Suprapubic skin (tissue), 4 donors: ENCODE measurements at regions not wholly inside any gene's neighbourhood (a gene's known extent, or its start where the extent isn't known, plus 50 kb on each side); places are given as distances from the start of the nearest gene placed in this dataset.

Source experiments
- DNase-seq, 2 donors: peaks; one replicate each; pipeline ENCODE4 v3.0.0-alpha.2; 2019; ENCODE audit warnings: low spot score in 2 of 2
- H3K27ac ChIP-seq: fragments of 200-600 bp; sonication (generic); one replicate; pipeline ENCODE4 v1.5.1; 2019
- H3K27me3 ChIP-seq: fragments of 200-600 bp; sonication (generic); one replicate; pipeline ENCODE4 v1.5.1; 2019
- H3K36me3 ChIP-seq: fragments of 200-600 bp; sonication (generic); one replicate; pipeline ENCODE4 v1.5.1; 2019
- H3K4me1 ChIP-seq: fragments of 200-600 bp; sonication (generic); one replicate; pipeline ENCODE4 v1.5.1; 2019
- H3K4me3 ChIP-seq: fragments of 200-600 bp; sonication (generic); one replicate; pipeline ENCODE4 v1.5.1; 2019; ENCODE audit warnings: mild to moderate bottlenecking
- H3K9me3 ChIP-seq: fragments of 200-600 bp; sonication (generic); one replicate; pipeline ENCODE4 v1.5.1; 2019
- EP300 ChIP-seq: sonication (generic); formaldehyde crosslinking; IDR thresholded peaks from one replicate; pipeline ENCODE4 v1.6.1; 2017; ENCODE audit warnings: antibody characterized with exemption
- POLR2A ChIP-seq, 2 donors: fragments of 450-650 bp; IDR thresholded peaks; one replicate each; pipeline ENCODE4 v1.6.1; 2017; ENCODE audit warnings: antibody characterized with exemption in 2 of 2, mild to moderate bottlenecking in 2 of 2, moderate library complexity in 2 of 2
- POLR2AphosphoS5 ChIP-seq, 3 donors: sonication (generic); formaldehyde crosslinking; IDR thresholded peaks; one replicate each; pipeline ENCODE4 v1.6.1; 2017; ENCODE audit warnings: antibody characterized with exemption in 3 of 3
- WGBS: methylation state at CpG from one replicate; pipeline ENCODE4 v1.1.5; 2018; 5-methylcytosine and 5-hydroxymethylcytosine counted together
- TF ChIP-seq, protein P1 (sequence below), 2 donors: fragments of 200-600 bp in 1 of 2; fragments of 450-650 bp in 1 of 2; sonication (generic) in 1 of 2; IDR thresholded peaks; one replicate each; pipeline ENCODE4 v1.5.1; 2016 to 2019; ENCODE audit warnings: antibody characterized with exemption in 2 of 2, mild to moderate bottlenecking in 1 of 2, moderate library complexity in 1 of 2

DNA sequence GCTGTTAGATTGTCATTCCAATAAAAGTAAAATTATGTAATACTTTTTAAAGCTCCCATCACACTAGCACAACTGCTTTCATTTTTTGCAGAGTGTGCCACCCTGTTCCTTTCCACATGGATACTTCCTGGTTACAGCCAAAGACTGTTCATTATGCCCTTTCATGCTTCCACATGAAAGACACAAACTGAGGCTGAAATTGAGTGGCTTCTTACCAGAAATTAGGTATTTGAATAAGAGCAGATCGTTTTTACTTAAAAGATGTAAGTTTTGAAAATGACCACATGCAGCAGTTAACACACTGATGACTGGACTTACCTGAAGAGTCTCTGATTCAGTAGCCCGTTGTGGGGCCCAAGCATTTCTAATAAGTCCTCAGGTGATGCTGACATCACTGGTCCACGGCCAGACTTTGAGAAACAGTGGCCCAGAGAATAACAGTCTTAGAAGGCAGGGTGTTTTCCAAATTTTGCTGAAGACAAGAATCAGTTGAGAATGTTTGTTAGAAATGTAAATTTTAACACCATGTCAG, 187.6 kb upstream of the DMRT1 start:
- TF ChIP-seq, protein P1, sequence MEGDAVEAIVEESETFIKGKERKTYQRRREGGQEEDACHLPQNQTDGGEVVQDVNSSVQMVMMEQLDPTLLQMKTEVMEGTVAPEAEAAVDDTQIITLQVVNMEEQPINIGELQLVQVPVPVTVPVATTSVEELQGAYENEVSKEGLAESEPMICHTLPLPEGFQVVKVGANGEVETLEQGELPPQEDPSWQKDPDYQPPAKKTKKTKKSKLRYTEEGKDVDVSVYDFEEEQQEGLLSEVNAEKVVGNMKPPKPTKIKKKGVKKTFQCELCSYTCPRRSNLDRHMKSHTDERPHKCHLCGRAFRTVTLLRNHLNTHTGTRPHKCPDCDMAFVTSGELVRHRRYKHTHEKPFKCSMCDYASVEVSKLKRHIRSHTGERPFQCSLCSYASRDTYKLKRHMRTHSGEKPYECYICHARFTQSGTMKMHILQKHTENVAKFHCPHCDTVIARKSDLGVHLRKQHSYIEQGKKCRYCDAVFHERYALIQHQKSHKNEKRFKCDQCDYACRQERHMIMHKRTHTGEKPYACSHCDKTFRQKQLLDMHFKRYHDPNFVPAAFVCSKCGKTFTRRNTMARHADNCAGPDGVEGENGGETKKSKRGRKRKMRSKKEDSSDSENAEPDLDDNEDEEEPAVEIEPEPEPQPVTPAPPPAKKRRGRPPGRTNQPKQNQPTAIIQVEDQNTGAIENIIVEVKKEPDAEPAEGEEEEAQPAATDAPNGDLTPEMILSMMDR (IDR thresholded peaks at IDR 0.05) = no peak
- no peak for TF ChIP-seq POLR2AphosphoS5 (IDR thresholded peaks at IDR 0.05)
- TF ChIP-seq POLR2A (IDR thresholded peaks at IDR 0.05) = no peak
- peaks cover 66% of the 10 kb centered on the region for H3K4me1 ChIP-seq
- no peak for DNase-seq
- 39% methylated on average over 3 of the region's 3 CpGs for WGBS
- H3K36me3 ChIP-seq = no peaks in the 10 kb centered on the region
- H3K27ac ChIP-seq = no peak overlapping the region
- no peaks in the 10 kb centered on the region for H3K27me3 ChIP-seq
- no peaks in the 10 kb centered on the region for H3K9me3 ChIP-seq
- no peak overlapping the region for H3K4me3 ChIP-seq

DNA sequence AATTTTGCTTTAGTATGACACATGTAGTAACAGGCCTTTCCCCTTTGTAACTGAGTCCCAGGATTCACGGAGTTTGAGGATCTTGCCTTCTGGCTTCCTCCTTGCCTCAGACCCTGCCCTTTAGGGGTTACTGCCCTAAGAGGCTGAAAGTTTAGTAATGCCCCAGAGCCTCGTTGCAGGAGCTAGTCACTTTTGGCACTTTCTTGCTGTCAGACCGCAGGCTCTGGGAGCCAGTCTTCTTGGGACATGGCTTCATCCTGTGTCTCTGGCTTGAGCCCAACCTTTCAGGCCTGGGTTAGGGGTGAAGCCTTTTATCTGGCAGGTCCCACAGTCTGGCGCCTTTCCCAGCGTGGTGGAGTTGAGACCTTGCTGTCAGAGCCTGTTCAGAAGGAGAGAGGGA, 185.6 kb upstream of the DMRT1 start:
- TF ChIP-seq POLR2A (IDR thresholded peaks at IDR 0.05) (no peak), POLR2AphosphoS5 (IDR thresholded peaks at IDR 0.05) (peak in 1 of 3 donors; percentile 41), EP300 (no peak)
- 49% methylated on average over 4 of the region's 5 CpGs for WGBS
- Histone ChIP-seq H3K4me3 (no peak overlapping the region), H3K4me1 (peaks cover 46% of the 10 kb centered on the region), H3K27ac (peak overlapping the region; percentile 79), H3K9me3 (no peaks in the 10 kb centered on the region), H3K36me3 (no peaks in the 10 kb centered on the region), H3K27me3 (no peaks in the 10 kb centered on the region)
- DNase-seq = peak in 1 of 2 donors; percentile 86

DNA sequence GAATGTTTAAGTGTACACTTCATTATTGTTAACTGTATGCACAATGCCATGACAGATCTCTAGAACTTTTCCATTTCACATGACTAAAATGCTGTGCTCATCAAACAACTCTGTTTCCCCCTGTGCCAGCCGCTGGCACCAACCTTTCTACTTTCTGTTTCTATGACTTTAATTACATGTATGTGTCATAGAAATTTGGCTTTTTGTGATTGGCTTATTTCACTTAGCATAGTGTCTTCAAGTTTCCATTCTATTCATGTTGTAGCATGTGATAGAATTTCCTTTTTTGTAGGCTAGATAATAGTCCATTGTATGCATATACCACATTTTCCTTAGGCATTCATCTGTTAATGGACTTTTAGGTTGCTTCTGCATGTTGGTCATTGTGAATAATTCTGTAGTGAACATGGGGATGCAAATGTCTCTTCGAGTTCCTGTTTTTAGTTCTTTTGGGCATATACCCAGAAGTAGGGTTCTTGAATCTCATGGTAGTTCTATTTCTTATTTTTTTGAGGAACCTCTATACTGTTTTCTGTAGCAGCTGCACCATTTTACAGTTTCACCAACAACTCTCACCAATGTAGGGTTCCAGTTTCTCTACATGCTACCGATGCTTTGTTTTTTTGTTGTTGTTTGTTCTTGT, 184.4 kb upstream of the DMRT1 start:
- TF ChIP-seq POLR2A (IDR thresholded peaks at IDR 0.05) (no peak), POLR2AphosphoS5 (IDR thresholded peaks at IDR 0.05) (no peak), EP300 (no peak)
- TF ChIP-seq, protein P1 (IDR thresholded peaks at IDR 0.05) = no peak
- Histone ChIP-seq H3K27me3 (no peaks in the 10 kb centered on the region), H3K4me1 (peaks cover 46% of the 10 kb centered on the region), H3K36me3 (no peaks in the 10 kb centered on the region), H3K27ac (peak overlapping the region; percentile 79), H3K4me3 (no peak overlapping the region), H3K9me3 (no peaks in the 10 kb centered on the region)
- no peak for DNase-seq
- WGBS = 73% methylated on average over 2 of the region's 3 CpGs

DNA sequence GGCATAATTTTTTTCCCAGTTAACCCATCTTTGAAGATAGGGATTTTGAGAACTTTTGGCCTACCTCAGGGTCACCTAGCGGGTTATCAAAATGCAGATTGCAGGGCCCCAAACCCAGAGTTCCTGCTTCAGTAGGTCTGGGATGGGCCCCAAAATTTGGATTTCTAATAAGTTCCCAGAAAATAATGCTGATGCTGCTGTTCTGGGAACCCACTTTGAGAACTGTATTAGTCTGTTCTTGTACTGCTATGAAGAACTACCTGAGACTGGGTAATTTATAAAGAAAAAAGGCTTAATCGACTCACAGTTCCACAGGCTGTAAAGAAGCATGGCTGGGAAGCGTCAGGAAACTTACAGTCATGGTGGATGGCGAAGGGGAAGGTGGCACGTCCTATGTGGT, 182.2 kb upstream of the DMRT1 start:
- WGBS = 95% methylated on average over 5 of the region's 5 CpGs
- Histone ChIP-seq H3K4me1 (peaks cover 32% of the 10 kb centered on the region), H3K9me3 (no peaks in the 10 kb centered on the region), H3K27ac (no peak overlapping the region), H3K27me3 (no peaks in the 10 kb centered on the region), H3K4me3 (no peak overlapping the region), H3K36me3 (no peaks in the 10 kb centered on the region)
- no peak for TF ChIP-seq POLR2A (IDR thresholded peaks at IDR 0.05)
- no peak for TF ChIP-seq EP300
- TF ChIP-seq, protein P1 (IDR thresholded peaks at IDR 0.05) = no peak
- no peak for TF ChIP-seq POLR2AphosphoS5 (IDR thresholded peaks at IDR 0.05)
- DNase-seq = no peak

DNA sequence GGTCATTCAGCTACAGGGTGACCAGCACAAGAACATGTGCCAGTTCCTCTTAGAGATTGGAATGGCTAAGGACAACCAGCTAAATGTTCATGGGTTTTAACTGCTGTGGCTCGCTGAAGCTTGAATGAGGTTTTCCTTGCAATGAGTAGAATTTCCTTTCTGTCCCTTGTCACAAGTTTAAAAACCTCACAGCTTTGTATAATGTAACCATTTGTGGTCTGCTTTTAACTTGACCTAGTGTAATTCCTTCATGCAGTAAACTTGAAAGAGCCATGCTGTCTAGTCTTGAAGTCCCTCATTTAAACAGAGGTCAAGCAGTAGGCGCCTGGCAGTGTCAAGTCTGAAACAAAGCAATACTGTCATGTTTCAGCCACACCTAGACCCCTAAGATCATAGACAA, 181.3 kb upstream of the DMRT1 start:
- WGBS = 44% methylated on average over 2 of the region's 2 CpGs
- no peaks in the 10 kb centered on the region for H3K27me3 ChIP-seq
- H3K27ac ChIP-seq = no peak overlapping the region
- H3K9me3 ChIP-seq = no peaks in the 10 kb centered on the region
- DNase-seq = no peak
- H3K36me3 ChIP-seq = no peaks in the 10 kb centered on the region
- TF ChIP-seq POLR2A (IDR thresholded peaks at IDR 0.05) (no peak), EP300 (no peak), POLR2AphosphoS5 (IDR thresholded peaks at IDR 0.05) (no peak)
- TF ChIP-seq, protein P1 (IDR thresholded peaks at IDR 0.05) = no peak
- H3K4me3 ChIP-seq = no peak overlapping the region
- peaks cover 22% of the 10 kb centered on the region for H3K4me1 ChIP-seq
